H1 (cell line): ENCODE measurements at regions not wholly inside any gene's neighbourhood (a gene's known extent, or its start where the extent isn't known, plus 50 kb on each side); places are given as distances from the start of the nearest gene placed in this dataset.

ENCODE experiments used
- CTCF ChIA-PET: fragments of 300-600 bp; sonication (Branson Sonifier 250); formaldehyde crosslinking; loops from one replicate; lab custom pipeline; 2021; ENCODE audit not compliant: partially characterized antibody; lab: Charles Lee
- POLR2A ChIA-PET: fragments of 300-600 bp; sonication (Branson Sonifier 250); formaldehyde crosslinking; loops from one replicate; lab custom pipeline; 2021; ENCODE audit warnings: inconsistent platforms; ENCODE audit not compliant: partially characterized antibody; lab: Charles Lee
- DNase-seq, 2 experiments: peaks; one replicate each; pipeline versions ENCODE4 v3.0.0 to v3.0.0-alpha.2; 2010 to 2022; ENCODE audit warnings: low spot score in 2 of 2, low read depth in 1 of 2, mixed read lengths in 1 of 2
- FAIRE-seq: peaks from 2 replicates; lab custom pipeline; 2011; peaks lifted over from hg19 to GRCh38; lab: Jason Lieb, UNC
- H2AFZ ChIP-seq: 2 replicates; pipeline ENCODE4 v1.8.1; 2012; ENCODE audit warnings: low read length, inconsistent platforms
- H2AK5ac ChIP-seq: 2 replicates; pipeline ENCODE4 v1.6.1; 2013; ENCODE audit warnings: low read depth, low read length
- H2BK120ac ChIP-seq: replicated peaks from 2 replicates; pipeline ENCODE3; 2013; ENCODE audit warnings: low read depth, low read length, inconsistent platforms
- H2BK12ac ChIP-seq: 2 replicates; pipeline ENCODE4 v1.6.1; 2013; ENCODE audit warnings: low read depth, low read length
- H2BK15ac ChIP-seq: 2 replicates; pipeline ENCODE4 v1.6.1; 2013; ENCODE audit warnings: low read length
- H2BK20ac ChIP-seq: 2 replicates; pipeline ENCODE4 v1.6.1; 2013; ENCODE audit warnings: low read length
- H2BK5ac ChIP-seq: 2 replicates; pipeline ENCODE4 v1.6.1; 2013; ENCODE audit warnings: low read depth, low read length
- H3K14ac ChIP-seq: 2 replicates; pipeline ENCODE4 v1.6.1; 2013; ENCODE audit warnings: inconsistent platforms; ENCODE audit not compliant: insufficient read length
- H3K18ac ChIP-seq: 2 replicates; pipeline ENCODE4 v1.6.1; 2013; ENCODE audit warnings: low read length; ENCODE audit errors: extremely low read depth
- H3K23ac ChIP-seq: 2 replicates; pipeline ENCODE4 v1.6.1; 2013; ENCODE audit warnings: inconsistent platforms; ENCODE audit not compliant: insufficient read length
- H3K23me2 ChIP-seq: 2 replicates; pipeline ENCODE4 v1.6.1; 2013; ENCODE audit warnings: low read depth, low read length
- H3K27ac ChIP-seq: 2 replicates; pipeline ENCODE4 v1.6.1; 2011; ENCODE audit warnings: low read depth, low read length, inconsistent platforms
- H3K27me3 ChIP-seq, 4 experiments: replicated peaks in 1 of 4; 1 replicate in 1 of 4; 2 replicates in 3 of 4; pipeline versions ENCODE4 v1.6.1 to v1.8.1; 2011 to 2013; ENCODE audit warnings: low read length in 3 of 4, mild to moderate bottlenecking in 3 of 4, inconsistent platforms in 2 of 4, mixed read lengths in 2 of 4, moderate library complexity in 1 of 4; ENCODE audit not compliant: control insufficient read depth in 3 of 4, insufficient read depth in 3 of 4; ENCODE audit errors: extremely low read depth in 1 of 4
- H3K36me3 ChIP-seq, 4 experiments: 2 replicates each; pipeline versions ENCODE4 v1.6.1 to v1.8.1; 2011 to 2013; ENCODE audit warnings: mild to moderate bottlenecking in 4 of 4, low read length in 3 of 4, moderate library complexity in 2 of 4, control low read depth in 1 of 4, inconsistent platforms in 1 of 4; ENCODE audit not compliant: insufficient read depth in 4 of 4, control insufficient read depth in 2 of 4
- H3K4ac ChIP-seq: replicated peaks from 2 replicates; pipeline ENCODE3; 2013; ENCODE audit warnings: low read length, low read depth, mixed read lengths, inconsistent platforms; ENCODE audit not compliant: insufficient read length
- H3K4me1 ChIP-seq, 4 experiments: replicated peaks in 1 of 4; 1 replicate in 1 of 4; 2 replicates in 3 of 4; pipeline versions ENCODE4 v1.6.1 to v1.8.1; 2011 to 2013; ENCODE audit warnings: low read length in 3 of 4, inconsistent platforms in 2 of 4, mixed read lengths in 1 of 4; ENCODE audit not compliant: insufficient read depth in 4 of 4, control insufficient read depth in 3 of 4
- H3K4me2 ChIP-seq, 2 experiments: 2 replicates each; pipeline versions ENCODE4 v1.6.1 to v1.8.1; 2011 to 2013; ENCODE audit warnings: low read depth in 2 of 2, low read length in 2 of 2, control low read depth in 1 of 2, inconsistent platforms in 1 of 2, mild to moderate bottlenecking in 1 of 2; ENCODE audit not compliant: insufficient read depth in 1 of 2
- H3K4me3 ChIP-seq, 4 experiments: fragments of 200-600, 300-600 bp in 1 of 4; sonication (generic), shearing (Covaris generic), sonication (Bioruptor Twin) in 1 of 4; 2 replicates each; pipeline versions ENCODE4 v1.5.1 to v1.8.1; 2011 to 2016; ENCODE audit warnings: low read length in 4 of 4, low read depth in 3 of 4, control low read depth in 2 of 4, inconsistent platforms in 2 of 4, mild to moderate bottlenecking in 2 of 4, mixed read lengths in 1 of 4, moderate library complexity in 1 of 4; ENCODE audit not compliant: insufficient read depth in 2 of 4; ENCODE audit errors: extremely low read depth in 1 of 4
- H3K56ac ChIP-seq: replicated peaks from 2 replicates; pipeline ENCODE3; 2013; ENCODE audit warnings: low read depth, mild to moderate bottlenecking, mixed read lengths, low read length, inconsistent platforms; ENCODE audit not compliant: insufficient read length
- H3K79me1 ChIP-seq: 2 replicates; pipeline ENCODE4 v1.6.1; 2013; ENCODE audit warnings: low read depth, low read length, control low read depth
- H3K79me2 ChIP-seq, 2 experiments: 2 replicates each; pipeline versions ENCODE4 v1.6.1 to v1.8.1; 2012 to 2013; ENCODE audit warnings: low read length in 2 of 2, mild to moderate bottlenecking in 2 of 2, inconsistent platforms in 1 of 2; ENCODE audit not compliant: insufficient read depth in 2 of 2, control insufficient read depth in 1 of 2
- H3K9ac ChIP-seq, 4 experiments: replicated peaks in 1 of 4; 1 replicate in 1 of 4; 2 replicates in 3 of 4; pipeline versions ENCODE4 v1.6.1 to v1.8.1; 2011 to 2013; ENCODE audit warnings: low read depth in 3 of 4, low read length in 3 of 4, control low read depth in 2 of 4, mild to moderate bottlenecking in 2 of 4, moderate library complexity in 2 of 4, inconsistent platforms in 1 of 4; ENCODE audit errors: extremely low read depth in 1 of 4
- H3K9me3 ChIP-seq, 2 experiments: 2 replicates each; pipeline versions ENCODE4 v1.6.1 to v1.8.1; 2012 to 2013; ENCODE audit warnings: mild to moderate bottlenecking in 2 of 2, moderate library complexity in 2 of 2, control low read depth in 1 of 2, inconsistent platforms in 1 of 2, low read depth in 1 of 2, low read length in 1 of 2, mixed read lengths in 1 of 2; ENCODE audit not compliant: insufficient read depth in 2 of 2
- H4K20me1 ChIP-seq, 2 experiments: replicated peaks in 1 of 2; 2 replicates each; pipeline versions ENCODE3 to v1.8.1; 2011 to 2013; ENCODE audit warnings: inconsistent platforms in 2 of 2, low read length in 2 of 2, mild to moderate bottlenecking in 1 of 2; ENCODE audit not compliant: insufficient read depth in 2 of 2, control insufficient read depth in 1 of 2
- H4K5ac ChIP-seq: 2 replicates; pipeline ENCODE4 v1.6.1; 2013; ENCODE audit warnings: low read length, low read depth, mixed read lengths, inconsistent platforms; ENCODE audit not compliant: insufficient read length
- H4K8ac ChIP-seq: 2 replicates; pipeline ENCODE4 v1.8.0; 2013; ENCODE audit warnings: mild to moderate bottlenecking, moderate library complexity, low read length, inconsistent platforms; ENCODE audit not compliant: insufficient read depth; ENCODE audit errors: extremely low read depth
- H4K91ac ChIP-seq: replicated peaks from 2 replicates; pipeline ENCODE3; 2013; ENCODE audit warnings: low read length, mixed read lengths, inconsistent platforms; ENCODE audit not compliant: insufficient read length
- BRCA1 ChIP-seq: IDR thresholded peaks from 2 replicates; pipeline ENCODE4 v1.6.1; 2012; ENCODE audit warnings: low read depth, low read length, improper control_type of control experiment
- CHD2 ChIP-seq: IDR thresholded peaks from 2 replicates; pipeline ENCODE4 v1.6.1; 2012; ENCODE audit warnings: low read length, improper control_type of control experiment
- SIX5 ChIP-seq: IDR thresholded peaks from 2 replicates; pipeline ENCODE4 v1.6.1; 2011; ENCODE audit warnings: mild to moderate bottlenecking, low read depth, low read length
- WGBS, 2 experiments: shearing (Covaris generic) in 1 of 2; methylation state at CpG; one replicate each; pipeline versions ENCODE4 v1.1.6 to v1.1.7; 2013 to 2015; ENCODE audit warnings: low lambda C conversion rate in 2 of 2, mixed read lengths in 2 of 2, inconsistent platforms in 1 of 2, low coverage in 1 of 2, missing lambda C conversion rate in 1 of 2; ENCODE audit not compliant: insufficient replicate concordance in 2 of 2, insufficient coverage in 1 of 2, insufficient read length in 1 of 2; ENCODE audit errors: extremely low coverage in 1 of 2, missing lambda C conversion rate in 1 of 2; 5-methylcytosine and 5-hydroxymethylcytosine counted together
- TF ChIP-seq, protein P1 (sequence below): IDR thresholded peaks from 2 replicates; pipeline ENCODE4 v1.6.1; 2012; ENCODE audit warnings: low read length, inconsistent platforms
- TF ChIP-seq, protein P2 (sequence below): IDR thresholded peaks from 2 replicates; pipeline ENCODE4 v1.6.1; 2011; ENCODE audit warnings: low read length, improper control_type of control experiment
- TF ChIP-seq, protein P3 (sequence below): IDR thresholded peaks from 2 replicates; pipeline ENCODE4 v1.6.1; 2012; ENCODE audit warnings: inconsistent platforms
- TF ChIP-seq, protein P4 (sequence below): IDR thresholded peaks from 2 replicates; pipeline ENCODE4 v1.6.1; 2011; ENCODE audit warnings: low read depth, mild to moderate bottlenecking, low read length; ENCODE audit not compliant: insufficient read depth

DNA sequence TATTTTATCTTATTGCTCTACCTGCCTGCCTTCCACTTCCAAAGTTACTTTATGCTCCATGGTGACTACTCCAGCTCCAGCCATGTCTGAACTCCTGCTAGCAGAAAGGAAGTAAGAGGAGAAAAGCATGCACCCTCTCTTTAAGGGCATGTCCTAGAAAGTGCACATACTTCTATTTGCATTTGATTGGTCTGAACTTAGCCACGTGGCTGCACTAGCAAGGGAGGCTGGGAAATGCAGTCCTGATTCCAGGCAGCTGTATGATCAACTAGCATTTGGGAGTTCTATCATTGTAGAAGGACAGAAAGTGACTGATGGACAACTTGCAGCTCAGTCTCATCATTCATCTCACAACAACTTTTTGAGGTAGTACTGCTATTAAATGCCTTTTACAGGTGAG lies 515.7 kb downstream of the BUD13 start:
- no peak overlapping the region for H3K27ac ChIP-seq
- no peaks in the 10 kb centered on the region for H3K9me3 ChIP-seq
- no peak overlapping the region for H3K18ac ChIP-seq
- H3K36me3 ChIP-seq = no peaks in the 10 kb centered on the region
- H3K9ac ChIP-seq = no peak overlapping the region
- no peaks in the 10 kb centered on the region for H3K79me1 ChIP-seq
- no peak overlapping the region for H2BK120ac ChIP-seq
- no peak overlapping the region for H3K23ac ChIP-seq
- no peaks in the 10 kb centered on the region for H4K20me1 ChIP-seq
- WGBS, 2 experiments = 45% methylated on average over 1 of the region's 1 CpG; no CpG with 5 or more reads in 1 of the 2 experiments
- no peak overlapping the region for H2BK5ac ChIP-seq
- peak; percentile 69 for FAIRE-seq
- no peak overlapping the region for H3K56ac ChIP-seq
- TF ChIP-seq, protein P1, sequence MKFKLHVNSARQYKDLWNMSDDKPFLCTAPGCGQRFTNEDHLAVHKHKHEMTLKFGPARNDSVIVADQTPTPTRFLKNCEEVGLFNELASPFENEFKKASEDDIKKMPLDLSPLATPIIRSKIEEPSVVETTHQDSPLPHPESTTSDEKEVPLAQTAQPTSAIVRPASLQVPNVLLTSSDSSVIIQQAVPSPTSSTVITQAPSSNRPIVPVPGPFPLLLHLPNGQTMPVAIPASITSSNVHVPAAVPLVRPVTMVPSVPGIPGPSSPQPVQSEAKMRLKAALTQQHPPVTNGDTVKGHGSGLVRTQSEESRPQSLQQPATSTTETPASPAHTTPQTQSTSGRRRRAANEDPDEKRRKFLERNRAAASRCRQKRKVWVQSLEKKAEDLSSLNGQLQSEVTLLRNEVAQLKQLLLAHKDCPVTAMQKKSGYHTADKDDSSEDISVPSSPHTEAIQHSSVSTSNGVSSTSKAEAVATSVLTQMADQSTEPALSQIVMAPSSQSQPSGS = no peak
- peak; percentile 57 for TF ChIP-seq SIX5
- TF ChIP-seq, protein P2, sequence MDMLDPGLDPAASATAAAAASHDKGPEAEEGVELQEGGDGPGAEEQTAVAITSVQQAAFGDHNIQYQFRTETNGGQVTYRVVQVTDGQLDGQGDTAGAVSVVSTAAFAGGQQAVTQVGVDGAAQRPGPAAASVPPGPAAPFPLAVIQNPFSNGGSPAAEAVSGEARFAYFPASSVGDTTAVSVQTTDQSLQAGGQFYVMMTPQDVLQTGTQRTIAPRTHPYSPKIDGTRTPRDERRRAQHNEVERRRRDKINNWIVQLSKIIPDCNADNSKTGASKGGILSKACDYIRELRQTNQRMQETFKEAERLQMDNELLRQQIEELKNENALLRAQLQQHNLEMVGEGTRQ = peak; percentile 83
- TF ChIP-seq BRCA1 = no peak
- no peak for TF ChIP-seq CHD2
- TF ChIP-seq, protein P3, sequence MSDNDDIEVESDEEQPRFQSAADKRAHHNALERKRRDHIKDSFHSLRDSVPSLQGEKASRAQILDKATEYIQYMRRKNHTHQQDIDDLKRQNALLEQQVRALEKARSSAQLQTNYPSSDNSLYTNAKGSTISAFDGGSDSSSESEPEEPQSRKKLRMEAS = no peak
- TF ChIP-seq, protein P4, sequence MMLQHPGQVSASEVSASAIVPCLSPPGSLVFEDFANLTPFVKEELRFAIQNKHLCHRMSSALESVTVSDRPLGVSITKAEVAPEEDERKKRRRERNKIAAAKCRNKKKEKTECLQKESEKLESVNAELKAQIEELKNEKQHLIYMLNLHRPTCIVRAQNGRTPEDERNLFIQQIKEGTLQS = 0 out of 2 replicates have a peak, but pooled peaks have one; percentile 20
- TF ChIP-seq, all 59 proteins: peak for 3
- no peak overlapping the region for H2BK12ac ChIP-seq
- H2AFZ ChIP-seq = no peak overlapping the region
- H4K91ac ChIP-seq = no peak overlapping the region
- H4K8ac ChIP-seq = no peak overlapping the region
- no peak overlapping the region for H2BK15ac ChIP-seq
- ChIA-PET POLR2A (no interaction called here), CTCF (interaction anchor here (2.3 kb wide), 1 partner anchor 41 kb away, joined by 7 read pairs; no protein-coding TSS in a partner anchor)
- H4K5ac ChIP-seq = no peak overlapping the region
- no peak overlapping the region for H2BK20ac ChIP-seq
- no peak overlapping the region for H3K4ac ChIP-seq
- H3K23me2 ChIP-seq = 0 out of 2 replicates have a peak, but pooled peaks cover 2% of the 10 kb centered on the region
- H3K14ac ChIP-seq = no peak overlapping the region
- H3K79me2 ChIP-seq = no peaks in the 10 kb centered on the region
- DNase-seq = no peak
- no peak overlapping the region for H3K4me3 ChIP-seq
- peaks cover 0 to 6% (median 0%) of the 10 kb centered on the region in 4 experiments; a peak in 3 of 7 replicates for H3K4me1 ChIP-seq
- no peak overlapping the region for H2AK5ac ChIP-seq
- no peak overlapping the region; a peak in 1 of 4 replicates for H3K4me2 ChIP-seq
- peaks cover 0 to 2% (median 0%) of the 10 kb centered on the region in 4 experiments; a peak in 1 of 7 replicates for H3K27me3 ChIP-seq
